Pons (tissue), 1 donor: ENCODE measurements at regions not wholly inside any gene's neighbourhood (a gene's known extent, or its start where the extent isn't known, plus 50 kb on each side); places are given as distances from the start of the nearest gene placed in this dataset.
"Not testable (repeated sequence)": the region's sequence is repeated elsewhere in the genome, so short reads cannot be mapped to it uniquely, and the experiment has no call there.

Experiments used
- DNase-seq: peaks from one replicate; pipeline ENCODE4 v3.0.0-alpha.2; 2016; ENCODE audit warnings: low spot score

DNA sequence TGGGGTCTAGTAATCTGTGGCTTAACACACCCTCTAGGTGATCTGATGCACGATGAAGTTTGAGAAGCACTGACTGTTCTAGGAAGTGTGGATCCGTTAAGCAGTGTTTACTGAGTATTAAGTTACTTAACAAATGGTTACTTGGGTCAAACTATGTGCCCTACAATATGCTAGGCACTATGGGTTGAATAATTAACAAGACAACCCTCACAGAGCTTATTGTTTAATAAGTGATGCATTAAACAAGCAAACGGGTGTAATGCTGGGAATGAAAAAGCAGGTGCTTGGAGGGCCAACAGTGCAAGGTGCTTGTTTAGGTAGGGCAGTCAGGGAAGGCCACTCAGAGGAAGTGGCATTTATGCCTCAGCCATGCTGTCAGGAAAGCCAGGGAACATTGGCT lies 378.0 kb upstream of the PODXL start:
- DNase-seq: no peak

DNA sequence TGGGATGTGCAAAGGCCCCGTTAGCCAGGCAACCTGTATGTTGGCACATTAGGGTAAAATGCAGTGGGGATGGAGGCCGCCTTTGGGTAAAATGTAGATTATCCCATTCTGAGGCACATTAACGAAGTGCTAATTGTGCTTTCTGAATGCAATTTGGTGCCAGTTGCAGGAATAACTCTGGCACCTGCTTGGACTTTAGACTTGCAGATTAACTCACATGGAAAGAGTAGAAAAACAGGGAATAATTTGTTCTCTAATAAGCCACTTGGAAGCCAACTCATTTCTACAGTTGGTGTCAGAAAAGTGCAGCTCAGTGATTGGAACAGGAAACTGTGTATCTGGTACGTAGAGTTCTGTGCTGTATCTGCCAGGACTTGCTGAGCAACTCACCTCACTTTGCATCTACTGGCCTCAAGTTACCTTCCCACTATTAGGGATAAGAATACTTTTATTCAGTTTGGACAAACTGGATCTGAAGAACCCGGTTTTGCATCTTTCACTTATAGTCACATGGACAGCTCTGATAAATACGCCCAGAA lies 377.4 kb upstream of the PODXL start:
- DNase-seq: no peak

DNA sequence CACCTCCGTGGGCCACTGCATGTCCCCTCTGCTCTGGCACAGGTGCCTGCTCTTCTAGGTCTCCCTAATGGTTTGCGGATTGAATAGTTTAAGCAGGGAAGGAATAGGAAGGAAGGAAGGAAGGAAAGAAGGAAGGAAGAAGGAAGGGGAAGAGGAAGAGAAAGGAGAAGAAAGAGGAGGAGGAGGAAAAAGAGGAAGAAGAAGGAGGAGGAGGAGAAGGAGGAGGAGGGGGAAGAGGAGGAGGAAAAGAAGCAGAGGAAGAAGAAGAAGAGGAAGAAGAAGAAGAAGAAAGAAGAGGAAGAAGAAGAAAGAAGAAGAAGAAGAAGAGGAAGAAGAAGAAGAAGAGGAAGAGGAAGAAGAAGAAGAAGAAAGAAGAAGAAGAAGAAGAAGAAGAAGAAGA lies 376.8 kb upstream of the PODXL start:
- DNase-seq: not testable (repeated sequence)

DNA sequence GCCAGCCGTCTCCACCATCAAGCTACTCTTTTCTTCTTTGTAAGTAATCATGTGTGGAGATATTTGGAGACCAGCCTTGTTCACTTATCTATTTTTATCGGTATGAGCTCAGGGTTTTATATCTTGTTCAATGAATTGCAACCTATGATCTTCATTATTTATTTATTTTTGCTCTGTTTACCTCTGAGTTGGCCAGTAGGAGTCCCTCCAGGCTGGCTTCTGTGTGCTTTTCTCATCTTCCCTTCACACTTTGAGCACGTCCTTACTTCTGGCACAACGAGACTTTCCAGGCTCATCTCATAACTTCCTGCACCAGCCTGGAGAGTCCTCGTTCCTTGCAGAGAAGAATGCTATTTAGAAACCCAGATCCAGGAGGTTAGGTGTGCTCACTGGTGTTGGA lies 375.8 kb upstream of the PODXL start:
- no peak for DNase-seq

DNA sequence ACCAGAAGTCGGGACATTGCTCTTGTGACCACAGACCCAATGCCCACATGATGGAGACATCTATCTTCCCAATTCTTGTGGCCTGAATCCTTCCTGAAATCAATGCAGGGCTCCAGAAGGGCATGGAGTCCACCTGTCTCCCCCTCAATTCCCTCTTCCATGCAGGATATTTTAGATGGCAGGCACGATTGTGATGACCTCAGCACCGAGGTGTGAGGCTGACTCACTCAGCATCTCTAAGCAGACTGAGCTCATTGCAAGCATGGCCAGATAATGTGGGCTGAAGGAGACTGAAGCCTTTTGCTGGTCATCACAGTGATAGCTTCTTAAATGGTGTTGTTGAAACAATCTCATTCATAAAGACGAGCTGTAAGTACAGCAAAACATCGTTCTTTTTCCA lies 374.9 kb upstream of the PODXL start:
- no peak for DNase-seq

DNA sequence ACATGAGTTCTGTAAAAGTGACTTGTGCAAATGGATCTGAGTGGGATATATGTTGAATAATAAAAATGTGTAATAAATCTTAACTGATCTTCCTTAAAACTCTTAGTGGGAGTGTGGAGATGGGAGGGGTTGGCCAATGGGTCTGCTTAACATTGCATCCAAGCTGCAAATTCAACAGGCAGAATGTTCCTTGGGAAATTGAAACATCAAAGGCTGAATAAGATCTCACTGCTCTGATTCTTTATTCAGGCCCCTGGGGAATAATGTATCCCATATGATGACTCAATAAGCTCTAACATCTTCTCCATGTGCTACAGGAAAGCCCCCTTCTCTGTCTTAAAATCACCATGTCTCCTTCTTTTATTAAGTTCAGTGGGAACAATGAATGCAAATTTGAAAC lies 373.2 kb upstream of the PODXL start:
- DNase-seq: no peak

DNA sequence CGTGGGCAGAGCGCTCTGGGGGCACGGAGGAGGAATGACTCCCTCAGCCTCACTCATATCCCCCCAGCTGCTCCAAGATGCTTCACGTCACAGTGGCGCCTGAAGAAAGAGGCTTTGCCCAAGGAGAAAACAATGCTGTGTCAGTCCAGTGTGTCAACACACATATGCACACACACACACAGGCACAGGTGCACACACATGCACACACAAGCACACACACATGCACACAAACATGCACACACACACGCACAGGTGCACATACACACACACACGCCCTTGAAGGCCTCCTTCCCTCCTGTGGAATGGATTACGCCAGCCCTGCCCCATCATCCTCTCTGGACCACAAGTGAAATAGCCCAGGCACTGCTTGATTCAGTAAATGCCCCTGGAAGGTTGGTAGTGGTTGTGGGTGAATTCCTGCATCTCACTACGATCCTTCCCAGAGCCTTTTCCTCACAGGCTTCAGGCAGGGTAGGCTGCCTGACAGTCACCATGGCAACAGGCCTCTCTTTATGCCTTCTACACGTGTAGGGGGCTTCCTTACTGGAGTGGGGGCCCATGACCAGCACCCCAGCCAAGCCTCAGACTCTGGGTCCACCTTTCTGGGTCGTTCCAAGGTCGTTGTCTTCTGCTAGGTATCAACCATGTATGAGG lies 371.5 kb upstream of the PODXL start:
- DNase-seq: no peak

DNA sequence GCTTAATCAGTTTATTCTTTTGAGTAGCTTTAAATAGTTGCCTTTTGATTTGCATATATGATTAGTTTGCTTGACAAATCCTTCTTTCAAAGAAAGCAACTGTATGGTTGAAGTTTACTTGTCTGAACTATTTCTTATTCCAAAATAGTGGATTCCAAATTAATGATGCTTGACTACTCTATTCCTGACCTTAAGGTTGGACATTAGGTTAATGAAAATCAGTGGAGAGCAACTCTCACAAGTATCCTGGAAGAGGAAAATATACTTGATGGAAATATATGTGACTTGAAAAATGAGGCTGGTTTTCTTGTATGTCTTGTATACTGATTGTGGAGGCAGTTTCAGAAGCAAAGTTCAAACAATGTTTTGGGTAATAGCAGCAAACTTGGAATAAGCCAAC lies 369.2 kb upstream of the PODXL start:
- no peak for DNase-seq

DNA sequence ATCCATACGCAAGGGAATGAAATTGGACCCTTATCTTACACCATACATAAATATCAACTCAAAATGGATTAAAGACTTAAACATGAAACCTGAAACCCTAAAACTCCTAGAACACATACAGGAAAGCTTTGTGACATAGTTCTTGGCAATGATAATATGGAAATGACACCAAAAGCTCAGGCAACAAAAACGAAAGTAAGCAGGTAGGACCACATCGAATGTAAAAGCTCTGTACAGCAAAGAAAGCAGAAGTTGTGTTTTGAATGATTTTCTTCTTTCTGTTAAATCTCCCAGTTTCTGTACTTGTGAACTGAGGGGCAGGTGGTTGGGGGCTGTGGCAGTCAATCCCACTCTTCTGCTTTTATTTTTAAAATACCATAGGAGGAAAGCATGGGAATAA lies 368.4 kb upstream of the PODXL start:
- DNase-seq: no peak

DNA sequence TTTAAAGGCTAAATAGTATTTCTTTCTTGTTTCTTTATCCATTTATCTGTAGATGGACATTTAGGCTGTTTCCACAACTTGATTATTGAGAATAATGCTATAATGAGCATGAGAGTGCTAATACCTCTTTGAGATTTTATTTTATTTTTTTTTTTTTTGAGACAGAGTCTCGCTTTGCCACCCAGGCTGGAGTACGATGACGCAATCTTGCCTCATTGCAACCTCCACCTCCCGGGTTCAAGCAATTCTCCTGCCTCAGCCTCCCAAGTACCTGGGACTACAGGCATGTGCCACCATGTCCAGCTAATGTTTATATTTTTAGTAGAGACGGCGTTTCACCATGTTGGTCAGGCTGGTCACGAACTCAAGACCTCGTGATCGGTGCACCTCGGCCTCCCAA lies 366.5 kb upstream of the PODXL start:
- not testable (repeated sequence) for DNase-seq

DNA sequence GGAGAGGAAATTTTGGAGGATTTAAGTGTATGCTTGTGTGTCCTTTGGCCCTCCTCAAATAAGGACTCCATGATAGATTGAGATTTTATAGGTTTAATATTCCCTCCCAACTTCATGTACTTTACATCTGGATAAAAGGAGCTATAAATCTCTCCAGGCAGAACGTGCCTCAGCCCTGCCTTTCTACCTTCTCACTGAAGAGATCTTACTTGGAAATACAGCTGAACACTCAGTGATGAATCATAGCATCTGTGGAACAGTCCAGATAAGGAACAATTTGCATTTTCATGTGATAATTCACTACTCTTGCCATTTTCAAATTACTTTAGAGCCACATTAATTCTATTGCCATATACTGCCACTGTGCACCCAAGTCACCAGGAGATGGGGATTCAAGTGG lies 364.6 kb upstream of the PODXL start:
- DNase-seq: no peak

DNA sequence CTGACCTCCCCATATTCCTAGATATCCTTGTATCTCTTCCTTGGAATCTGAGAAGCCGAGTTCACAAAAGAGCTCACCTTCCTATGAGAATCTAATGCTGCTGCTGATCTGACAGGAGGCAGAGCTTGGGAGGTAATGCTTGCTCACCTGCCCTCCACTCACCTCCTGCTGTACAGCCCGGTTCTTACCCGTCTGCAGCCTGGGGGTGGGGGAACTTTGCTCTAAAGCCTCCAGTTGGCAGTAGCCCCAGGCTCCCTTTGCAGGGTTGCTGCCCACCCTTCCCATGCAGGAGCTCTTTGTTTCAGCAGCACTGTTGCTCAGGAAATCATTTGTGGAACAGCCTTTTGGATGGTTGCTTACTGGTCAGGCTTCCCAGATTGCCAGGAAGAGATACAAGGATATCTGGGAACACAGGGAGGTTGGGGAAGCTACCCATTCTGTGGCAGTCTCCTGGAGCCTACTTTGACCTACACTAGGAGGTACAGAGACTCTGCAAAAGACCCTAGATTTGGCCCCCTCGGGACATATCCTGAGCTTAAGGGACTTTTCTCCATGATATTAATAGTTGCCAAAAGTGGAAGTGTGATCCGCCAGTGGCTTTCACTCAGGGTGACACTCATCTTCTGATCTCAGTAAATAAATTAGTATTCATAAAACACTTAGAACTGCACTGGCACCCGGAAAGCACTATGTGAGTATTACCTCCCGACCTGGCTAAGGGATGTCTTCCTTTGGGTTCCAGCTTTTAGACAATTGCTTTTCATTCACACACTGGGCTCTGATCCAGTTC lies 363.7 kb upstream of the PODXL start:
- DNase-seq: no peak

DNA sequence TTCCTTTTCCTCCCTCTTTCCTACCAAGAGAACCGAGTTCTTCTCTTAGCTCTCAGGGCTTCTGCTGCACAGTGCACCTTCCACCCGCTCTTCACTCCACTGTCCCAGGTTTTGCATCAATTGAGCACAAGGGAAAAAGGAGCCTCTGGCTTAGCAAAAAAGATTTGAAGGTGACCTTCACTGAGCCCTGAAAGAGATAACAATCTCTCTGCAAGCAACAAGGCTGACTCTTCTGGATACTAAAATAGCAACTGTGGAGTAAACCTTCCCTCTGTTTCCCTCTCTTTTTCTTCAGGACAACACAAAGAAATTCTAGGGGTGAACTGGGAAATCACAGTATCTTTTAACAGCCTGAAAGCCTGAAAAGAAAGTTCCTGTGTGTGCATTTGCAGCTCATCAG lies 354.7 kb upstream of the PODXL start:
- DNase-seq: no peak

DNA sequence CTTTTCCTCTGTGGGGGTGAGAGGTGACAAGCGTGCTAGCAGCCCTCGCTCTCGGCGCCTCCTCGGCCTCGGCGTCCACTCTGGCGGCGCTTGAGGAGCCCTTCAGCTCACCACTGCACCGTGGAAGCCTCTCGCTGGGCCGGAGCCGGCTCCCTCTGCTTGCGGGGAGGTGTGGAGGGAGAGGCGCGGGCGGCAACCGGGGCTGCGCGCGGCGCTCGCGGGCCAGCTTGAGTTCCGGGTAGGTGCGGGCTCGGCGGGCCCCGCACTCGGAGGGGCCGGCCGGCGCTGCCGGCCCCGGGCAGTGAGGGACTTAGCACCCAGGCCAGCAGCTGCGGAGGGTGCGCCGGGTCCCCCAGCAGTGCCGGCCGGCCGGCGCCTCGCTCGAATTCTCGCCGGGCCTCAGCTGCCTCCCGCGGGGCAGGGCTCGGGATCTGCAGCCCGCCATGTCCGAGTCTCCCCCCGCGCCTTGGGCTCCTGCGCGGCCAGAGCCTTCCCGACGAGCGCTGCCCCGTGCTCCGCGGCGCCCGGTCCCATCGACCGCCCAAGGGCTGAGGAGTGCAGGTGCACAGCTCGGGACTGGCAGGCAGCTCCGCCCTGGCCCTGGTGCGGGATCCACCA lies 352.8 kb upstream of the PODXL start:
- no peak for DNase-seq

DNA sequence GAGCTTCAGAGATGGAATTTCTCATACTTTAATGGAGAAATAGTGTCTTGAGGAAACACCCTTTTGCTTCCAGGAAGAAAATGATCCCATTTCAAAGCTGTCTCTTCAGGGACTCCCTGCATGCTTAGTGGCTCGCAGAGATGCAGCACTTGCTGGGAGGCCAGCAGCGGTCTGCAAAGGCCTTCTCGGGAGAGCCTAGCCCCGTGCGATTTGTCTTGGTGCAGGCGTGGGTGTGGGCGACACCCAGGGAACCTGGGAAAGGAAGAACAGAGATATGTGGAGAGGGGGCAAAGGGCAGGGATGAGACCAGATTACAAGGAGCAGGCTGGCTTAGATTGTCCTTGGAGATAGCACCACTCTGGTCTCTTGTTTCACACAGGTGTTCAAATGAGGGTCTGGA lies 352.3 kb upstream of the PODXL start:
- DNase-seq: no peak

DNA sequence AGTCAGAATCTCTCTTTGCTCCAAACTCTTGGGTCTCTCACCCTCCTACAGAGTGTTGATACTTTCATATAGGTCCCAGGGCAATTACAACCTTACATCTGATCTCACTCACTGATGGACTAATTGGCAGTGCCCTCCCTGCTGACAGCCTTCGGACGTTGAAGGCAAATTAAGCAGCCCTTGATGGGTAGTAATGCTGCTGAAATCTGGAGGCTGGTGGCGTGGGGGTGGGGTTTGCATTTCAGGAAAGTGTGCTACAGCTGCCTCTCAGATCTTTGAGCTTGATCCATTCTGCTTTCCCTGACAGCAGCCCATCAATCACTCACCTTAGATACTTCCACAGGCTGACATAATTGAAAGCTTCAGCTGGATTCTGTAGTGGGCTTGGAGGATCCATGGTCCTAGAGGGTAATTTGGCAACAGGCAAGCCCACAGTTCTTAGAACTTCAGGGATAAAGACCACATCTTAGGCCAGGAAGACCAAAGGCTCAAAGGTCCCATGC lies 349.1 kb upstream of the PODXL start:
- no peak for DNase-seq

DNA sequence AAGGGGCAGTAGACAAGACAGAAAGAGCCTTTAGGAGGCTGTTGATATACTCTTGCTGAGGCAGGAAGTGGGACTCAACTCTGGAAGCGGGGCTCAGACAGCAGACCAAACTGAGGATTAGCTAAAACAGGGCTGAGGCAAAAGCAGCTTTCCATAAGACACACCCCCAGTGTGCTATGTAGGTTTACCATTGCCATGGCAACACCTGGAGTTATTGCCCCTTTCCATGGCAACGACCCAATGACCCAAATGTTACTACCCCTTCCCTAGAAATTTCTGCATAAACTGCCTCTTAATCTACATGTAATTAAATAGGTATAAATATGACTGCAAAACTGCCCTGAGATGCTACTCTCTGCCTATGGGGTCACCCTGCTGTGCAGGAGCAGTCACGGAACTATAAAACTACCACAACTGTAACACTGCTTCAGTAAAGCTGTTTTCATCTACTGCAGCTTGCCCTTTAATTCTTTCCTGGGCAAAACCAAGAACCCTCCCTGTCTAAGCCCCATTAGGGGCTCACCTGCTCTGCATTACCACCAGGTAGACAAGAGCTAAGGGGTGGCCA lies 348.4 kb upstream of the PODXL start:
- no peak for DNase-seq

DNA sequence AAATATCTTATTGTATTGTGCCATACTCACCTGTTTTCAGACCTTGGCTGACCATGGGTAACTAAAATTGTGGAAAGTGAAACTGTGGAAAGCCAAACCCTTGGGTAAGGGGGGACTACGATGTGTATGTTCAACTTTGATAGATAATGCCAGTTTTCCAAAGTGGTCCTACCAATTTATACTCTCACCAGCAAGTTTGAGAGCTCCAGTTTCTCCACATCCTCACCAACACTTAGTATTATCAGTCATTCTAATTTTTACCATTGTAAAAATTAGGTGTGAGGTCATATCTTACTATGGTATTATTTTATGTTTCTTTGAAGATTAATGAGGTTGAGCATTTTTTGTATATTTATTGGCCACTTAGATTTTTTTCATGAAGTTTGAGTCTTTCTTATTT lies 346.9 kb upstream of the PODXL start:
- DNase-seq: no peak

DNA sequence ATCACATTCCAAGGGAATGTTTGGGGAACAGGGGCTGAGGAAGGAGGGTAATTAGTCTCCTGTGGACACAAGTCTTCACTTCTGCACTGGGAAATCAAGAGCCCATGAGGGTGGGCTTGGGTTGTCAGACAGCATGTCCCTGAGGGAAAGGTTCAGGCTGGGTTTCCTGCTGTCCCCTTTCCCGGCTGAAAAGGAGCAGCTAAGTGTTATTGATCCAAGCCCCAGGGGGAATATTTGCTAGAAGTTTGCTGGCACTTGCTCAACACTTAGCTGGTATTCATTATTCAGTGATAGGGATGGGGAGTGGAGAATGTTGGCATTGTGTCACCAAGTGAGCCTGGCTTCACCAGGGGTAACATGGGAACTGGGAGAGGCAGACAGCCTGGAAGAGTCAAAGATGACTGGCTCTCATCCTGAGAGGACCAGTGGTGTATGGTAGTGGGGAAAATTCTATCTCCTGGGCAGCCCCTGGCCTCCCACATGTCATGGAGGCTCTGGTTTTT lies 344.4 kb upstream of the PODXL start:
- DNase-seq: no peak

DNA sequence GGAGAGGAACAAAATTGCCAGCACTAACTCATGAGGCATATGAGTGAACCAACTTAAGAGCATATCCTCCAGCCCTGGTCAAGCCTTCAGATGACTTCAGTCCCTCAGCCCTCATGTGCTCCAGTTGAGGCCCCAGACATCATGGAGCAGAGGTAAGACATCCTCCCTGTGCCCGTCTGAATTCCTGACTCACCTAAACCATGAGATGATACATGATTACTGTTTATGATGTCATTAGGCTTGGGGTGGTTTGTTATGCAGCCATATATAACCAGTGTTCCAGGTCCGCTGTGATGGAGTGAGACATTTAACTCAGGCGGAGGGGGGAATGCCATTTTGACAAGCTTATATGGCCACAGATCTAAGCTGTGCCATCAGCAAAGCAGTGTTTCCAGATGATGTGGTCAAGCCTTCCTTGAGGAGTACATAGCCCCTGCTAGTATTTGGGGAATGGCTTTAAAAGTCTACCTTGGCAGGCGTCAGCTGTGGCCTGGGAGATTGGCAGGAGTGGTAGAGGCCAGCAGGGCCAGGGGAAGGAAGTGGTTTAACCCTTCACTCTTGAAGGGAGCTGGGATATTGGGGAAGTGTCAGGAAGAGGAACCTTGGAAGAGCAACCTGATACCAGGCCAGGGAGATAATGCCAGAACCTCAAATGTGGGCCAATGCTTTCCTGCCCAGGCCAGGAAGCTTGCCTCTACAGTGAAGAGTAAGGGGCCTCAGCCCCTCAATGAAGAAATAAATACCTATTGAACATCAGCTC lies 343.0 kb upstream of the PODXL start:
- no peak for DNase-seq

DNA sequence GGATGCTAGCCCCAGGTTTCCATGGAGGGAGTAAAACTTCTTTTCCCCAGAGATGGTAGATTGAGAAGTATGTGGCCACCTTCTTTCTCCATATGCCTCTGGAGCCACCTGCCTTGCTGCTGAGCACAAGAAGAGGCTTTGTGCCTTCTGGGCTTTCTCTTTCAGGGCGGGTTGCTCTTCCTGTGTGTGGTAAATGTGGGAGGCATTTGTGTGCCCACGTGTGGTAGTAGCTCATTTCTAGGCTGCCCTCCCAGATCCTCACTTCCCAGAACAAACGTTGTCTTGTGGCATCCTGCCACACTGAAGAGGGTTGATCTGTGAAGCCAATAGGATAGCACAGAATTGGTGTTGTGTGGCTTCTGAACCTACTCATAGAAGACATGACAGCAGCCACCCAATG lies 342.0 kb upstream of the PODXL start:
- no peak for DNase-seq

DNA sequence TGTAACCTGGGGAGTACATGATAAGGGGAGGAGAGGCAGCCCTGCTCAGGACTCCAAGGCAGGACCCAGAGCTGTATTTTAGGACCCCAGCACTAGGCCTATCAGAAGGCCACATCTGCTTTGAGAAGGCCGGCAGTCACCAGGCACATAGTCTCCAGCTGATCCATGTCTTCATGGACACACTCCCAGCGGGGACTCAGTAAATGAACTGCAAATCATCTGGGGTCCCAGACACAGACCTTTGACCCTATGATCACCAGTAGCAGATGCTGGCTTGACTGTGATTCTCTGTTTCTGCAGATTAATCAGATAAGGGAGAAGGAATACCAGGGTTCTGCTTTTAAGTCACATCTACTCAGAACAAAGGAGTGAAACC lies 341.4 kb upstream of the PODXL start:
- DNase-seq: no peak
